K562 (cell line): ENCODE measurements at regions not wholly inside any gene's neighbourhood (a gene's known extent, or its start where the extent isn't known, plus 50 kb on each side); places are given as distances from the start of the nearest gene placed in this dataset.

Source experiments
- BCL6 ChIP-seq: fragments of 250-450 bp; sonication (Bioruptor Pico); IDR thresholded peaks from 2 replicates; pipeline ENCODE4 v1.4.0; 2020
- CAMTA2 ChIP-seq: fragments of 250-450 bp; sonication (Bioruptor Pico); conservative IDR thresholded peaks from 2 replicates; pipeline ENCODE4 v1.5.1; 2022
- GATAD2A ChIP-seq: fragments of 450-650 bp; IDR thresholded peaks from 2 replicates; pipeline ENCODE4 v1.6.1; 2017
- HDAC3 ChIP-seq: fragments of 450-650 bp; IDR thresholded peaks from 2 replicates; pipeline ENCODE4 v1.6.1; 2018; ENCODE audit warnings: borderline replicate concordance, mild to moderate bottlenecking, moderate library complexity; ENCODE audit not compliant: partially characterized antibody
- JUN ChIP-seq, 2 experiments: sonication (generic) in 1 of 2; formaldehyde crosslinking in 1 of 2; IDR thresholded peaks; 2 replicates each; pipeline versions ENCODE4 v1.6.1 to v1.8.0; 2012 to 2022; ENCODE audit warnings: borderline replicate concordance in 2 of 2, mild to moderate bottlenecking in 2 of 2, improper control_type of control experiment in 1 of 2, low read depth in 1 of 2, low read length in 1 of 2, missing genetic modification reagents in 1 of 2
- MBD2 ChIP-seq: sonication (generic); IDR thresholded peaks from 2 replicates; pipeline ENCODE4 v1.6.1; 2016; ENCODE audit warnings: low read depth, borderline replicate concordance
- PBX2 ChIP-seq, 2 experiments: IDR thresholded peaks in 1 of 2; conservative IDR thresholded peaks in 1 of 2; 2 replicates each; pipeline ENCODE4 v1.6.1; 2016; ENCODE audit warnings: low read depth in 2 of 2, mild to moderate bottlenecking in 1 of 2, missing compliant biosample characterization in 1 of 2, missing genetic modification characterization in 1 of 2, moderate library complexity in 1 of 2
- POLR3G ChIP-seq: IDR thresholded peaks from 2 replicates; pipeline ENCODE4 v1.6.1; 2011; ENCODE audit not compliant: insufficient read length, insufficient replicate concordance; ENCODE audit errors: extremely low read depth
- RNF2 ChIP-seq: sonication (generic); IDR thresholded peaks from 2 replicates; pipeline ENCODE4 v1.6.1; 2016
- SIN3A ChIP-seq, 2 experiments: fragments of 150-350 bp in 1 of 2; IDR thresholded peaks; 2 replicates each; pipeline ENCODE4 v1.6.1; 2011 to 2016; ENCODE audit warnings: borderline replicate concordance in 2 of 2, low read depth in 2 of 2, low read length in 2 of 2, mild to moderate bottlenecking in 2 of 2, moderate library complexity in 2 of 2; ENCODE audit not compliant: control insufficient read depth in 1 of 2
- ZBTB7A ChIP-seq: IDR thresholded peaks from 2 replicates; pipeline ENCODE4 v1.6.1; 2011; ENCODE audit warnings: low read depth, mild to moderate bottlenecking, low read length, moderate library complexity, borderline replicate concordance; ENCODE audit not compliant: control insufficient read depth
- ZNF175 ChIP-seq: fragments of 200-800 bp; sonication (Bioruptor generic); IDR thresholded peaks from 2 replicates; pipeline ENCODE4 v1.6.1; 2016; ENCODE audit warnings: low read depth, mild to moderate bottlenecking, missing genetic modification characterization, missing compliant biosample characterization
- ZNF212 ChIP-seq: fragments of 450-650 bp; formaldehyde crosslinking; IDR thresholded peaks from 2 replicates; pipeline ENCODE4 v1.4.0; 2020; ENCODE audit warnings: mild to moderate bottlenecking
- TF ChIP-seq, protein P1 (sequence below): fragments of 450-650 bp; IDR thresholded peaks from 2 replicates; pipeline ENCODE4 v1.6.1; 2016; ENCODE audit warnings: low read depth

GRCh38 chr5:106290841-106291240 lies 1379.9 kb downstream of the EFNA5 start (continued):
- TF ChIP-seq, protein P1, sequence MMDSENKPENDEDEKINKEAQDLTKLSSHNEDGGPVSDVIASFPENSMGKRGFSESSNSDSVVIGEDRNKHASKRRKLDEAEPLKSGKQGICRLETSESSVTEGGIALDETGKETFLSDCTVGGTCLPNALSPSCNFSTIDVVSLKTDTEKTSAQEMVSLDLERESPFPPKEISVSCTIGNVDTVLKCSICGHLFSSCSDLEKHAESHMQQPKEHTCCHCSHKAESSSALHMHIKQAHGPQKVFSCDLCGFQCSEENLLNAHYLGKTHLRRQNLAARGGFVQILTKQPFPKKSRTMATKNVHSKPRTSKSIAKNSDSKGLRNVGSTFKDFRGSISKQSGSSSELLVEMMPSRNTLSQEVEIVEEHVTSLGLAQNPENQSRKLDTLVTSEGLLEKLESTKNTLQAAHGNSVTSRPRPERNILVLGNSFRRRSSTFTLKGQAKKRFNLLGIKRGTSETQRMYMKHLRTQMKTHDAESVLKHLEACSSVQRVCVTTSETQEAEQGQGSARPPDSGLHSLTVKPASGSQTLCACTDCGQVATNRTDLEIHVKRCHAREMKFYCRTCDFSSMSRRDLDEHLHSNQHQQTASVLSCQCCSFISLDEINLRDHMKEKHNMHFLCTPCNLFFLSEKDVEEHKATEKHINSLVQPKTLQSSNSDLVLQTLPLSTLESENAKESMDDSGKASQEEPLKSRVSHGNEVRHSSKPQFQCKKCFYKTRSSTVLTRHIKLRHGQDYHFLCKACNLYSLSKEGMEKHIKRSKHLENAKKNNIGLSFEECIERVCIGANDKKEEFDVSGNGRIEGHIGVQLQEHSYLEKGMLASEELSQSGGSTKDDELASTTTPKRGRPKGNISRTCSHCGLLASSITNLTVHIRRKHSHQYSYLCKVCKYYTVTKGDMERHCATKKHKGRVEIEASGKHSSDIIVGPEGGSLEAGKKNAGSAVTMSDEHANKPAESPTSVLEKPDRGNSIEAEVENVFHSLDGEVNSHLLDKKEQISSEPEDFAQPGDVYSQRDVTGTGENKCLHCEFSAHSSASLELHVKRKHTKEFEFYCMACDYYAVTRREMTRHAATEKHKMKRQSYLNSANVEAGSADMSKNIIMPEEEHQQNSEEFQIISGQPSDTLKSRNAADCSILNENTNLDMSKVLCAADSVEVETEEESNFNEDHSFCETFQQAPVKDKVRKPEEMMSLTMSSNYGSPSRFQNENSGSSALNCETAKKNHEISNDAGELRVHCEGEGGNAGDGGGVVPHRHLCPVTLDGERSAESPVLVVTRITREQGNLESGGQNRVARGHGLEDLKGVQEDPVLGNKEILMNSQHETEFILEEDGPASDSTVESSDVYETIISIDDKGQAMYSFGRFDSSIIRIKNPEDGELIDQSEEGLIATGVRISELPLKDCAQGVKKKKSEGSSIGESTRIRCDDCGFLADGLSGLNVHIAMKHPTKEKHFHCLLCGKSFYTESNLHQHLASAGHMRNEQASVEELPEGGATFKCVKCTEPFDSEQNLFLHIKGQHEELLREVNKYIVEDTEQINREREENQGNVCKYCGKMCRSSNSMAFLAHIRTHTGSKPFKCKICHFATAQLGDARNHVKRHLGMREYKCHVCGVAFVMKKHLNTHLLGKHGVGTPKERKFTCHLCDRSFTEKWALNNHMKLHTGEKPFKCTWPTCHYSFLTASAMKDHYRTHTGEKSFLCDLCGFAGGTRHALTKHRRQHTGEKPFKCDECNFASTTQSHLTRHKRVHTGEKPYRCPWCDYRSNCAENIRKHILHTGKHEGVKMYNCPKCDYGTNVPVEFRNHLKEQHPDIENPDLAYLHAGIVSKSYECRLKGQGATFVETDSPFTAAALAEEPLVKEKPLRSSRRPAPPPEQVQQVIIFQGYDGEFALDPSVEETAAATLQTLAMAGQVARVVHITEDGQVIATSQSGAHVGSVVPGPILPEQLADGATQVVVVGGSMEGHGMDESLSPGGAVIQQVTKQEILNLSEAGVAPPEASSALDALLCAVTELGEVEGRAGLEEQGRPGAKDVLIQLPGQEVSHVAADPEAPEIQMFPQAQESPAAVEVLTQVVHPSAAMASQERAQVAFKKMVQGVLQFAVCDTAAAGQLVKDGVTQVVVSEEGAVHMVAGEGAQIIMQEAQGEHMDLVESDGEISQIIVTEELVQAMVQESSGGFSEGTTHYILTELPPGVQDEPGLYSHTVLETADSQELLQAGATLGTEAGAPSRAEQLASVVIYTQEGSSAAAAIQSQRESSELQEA = no peak
- no peak for TF ChIP-seq ZBTB7A
- TF ChIP-seq ZNF175 (CRISPR knock-in tag) = no peak
- TF ChIP-seq JUN (IDR thresholded peaks at IDR 0.05; ENCODE audit: borderline replicate concordance, low read depth, low read length) = no peak
- TF ChIP-seq JUN (CRISPR knock-in tag; IDR thresholded peaks at IDR 0.05; ENCODE audit: borderline replicate concordance) = no peak
- no peak for TF ChIP-seq ZNF212 (CRISPR knock-in tag)
- TF ChIP-seq SIN3A (IDR thresholded peaks at IDR 0.05; ENCODE audit: borderline replicate concordance in 2 of 2, control insufficient read depth in 1 of 2, low read depth in 2 of 2, low read length in 2 of 2) = no peak
- no peak for TF ChIP-seq MBD2
- TF ChIP-seq RNF2 = no peak
- TF ChIP-seq HDAC3 = no peak
- no peak for TF ChIP-seq POLR3G
- no peak for TF ChIP-seq CAMTA2
- no peak for TF ChIP-seq BCL6 (CRISPR knock-in tag)
- TF ChIP-seq PBX2 (CRISPR knock-in tag; IDR thresholded peaks at IDR 0.05; ENCODE audit: low read depth) = no peak
- no peak for TF ChIP-seq PBX2 (tag; conservative IDR thresholded peaks at IDR 0.05; ENCODE audit: low read depth)
- TF ChIP-seq GATAD2A = no peak
